Fibroblast of lung (primary cell): ENCODE measurements at regions not wholly inside any gene's neighbourhood (a gene's known extent, or its start where the extent isn't known, plus 50 kb on each side); places are given as distances from the start of the nearest gene placed in this dataset.
A peak's percentile ranks its signal among the peaks of the same experiment; 100 is the strongest.

ENCODE experiments used
- DNase-seq, 2 donors: peaks; one replicate each; pipeline versions ENCODE4 v3.0.0 to v3.0.0-alpha.2; 2010; ENCODE audit warnings: low read depth in 2 of 2
- H2AFZ ChIP-seq: 2 replicates; pipeline ENCODE4 v1.5.1; 2012; ENCODE audit warnings: low read length, control low read depth, inconsistent platforms
- H3K27ac ChIP-seq: 2 replicates; pipeline ENCODE4 v1.5.1; 2011; ENCODE audit warnings: low read length, control low read depth; ENCODE audit not compliant: insufficient read depth
- H3K27me3 ChIP-seq: 2 replicates; pipeline ENCODE4 v1.5.1; 2011; ENCODE audit warnings: mild to moderate bottlenecking, low read length; ENCODE audit not compliant: control insufficient read depth, insufficient read depth
- H3K36me3 ChIP-seq: 2 replicates; pipeline ENCODE4 v1.5.1; 2011; ENCODE audit warnings: low read length; ENCODE audit not compliant: control insufficient read depth, insufficient read depth
- H3K4me1 ChIP-seq: 2 replicates; pipeline ENCODE4 v1.5.1; 2011; ENCODE audit warnings: low read length; ENCODE audit not compliant: control insufficient read depth, insufficient read depth; ENCODE audit errors: extremely low read depth
- H3K4me2 ChIP-seq: 2 replicates; pipeline ENCODE4 v1.5.1; 2011; ENCODE audit warnings: low read length, control low read depth; ENCODE audit not compliant: insufficient read depth; ENCODE audit errors: extremely low read depth
- H3K4me3 ChIP-seq, 4 experiments: fragments of 200-600 bp in 1 of 4; sonication (generic) in 1 of 4; replicated peaks in 1 of 4; 2 replicates each; pipeline ENCODE4 v1.5.1; 2011 to 2016; ENCODE audit warnings: low read length in 4 of 4, low read depth in 3 of 4, mild to moderate bottlenecking in 3 of 4, control low read depth in 2 of 4, inconsistent platforms in 1 of 4, mixed read lengths in 1 of 4; ENCODE audit not compliant: insufficient read depth in 1 of 4; ENCODE audit errors: control extremely low read depth in 1 of 4
- H3K79me2 ChIP-seq: 2 replicates; pipeline ENCODE4 v1.5.1; 2012; ENCODE audit warnings: mild to moderate bottlenecking, low read length, inconsistent platforms; ENCODE audit not compliant: control insufficient read depth, insufficient read depth
- H3K9ac ChIP-seq: 2 replicates; pipeline ENCODE4 v1.5.1; 2011; ENCODE audit warnings: mild to moderate bottlenecking, low read length, control low read depth; ENCODE audit not compliant: insufficient read depth
- H3K9me3 ChIP-seq: 2 replicates; pipeline ENCODE4 v1.5.1; 2012; ENCODE audit warnings: low read depth, low read length; ENCODE audit not compliant: control insufficient read depth, insufficient read depth
- H4K20me1 ChIP-seq: 2 replicates; pipeline ENCODE4 v1.5.1; 2011; ENCODE audit warnings: low read length; ENCODE audit not compliant: control insufficient read depth, insufficient read depth; ENCODE audit errors: extremely low read depth
- EZH2 ChIP-seq: IDR thresholded peaks from 2 replicates; pipeline ENCODE4 v1.5.1; 2012; ENCODE audit warnings: low read length, control low read depth, mild to moderate bottlenecking; ENCODE audit errors: missing control alignments
- TF ChIP-seq, protein P1 (sequence below), 2 donors: IDR thresholded peaks in 1 of 2; conservative IDR thresholded peaks in 1 of 2; 1 replicate in 1 of 2; 2 replicates in 1 of 2; pipeline ENCODE4 v1.5.1; 2011 to 2012; ENCODE audit warnings: low read length in 2 of 2, control low read depth in 1 of 2, inconsistent platforms in 1 of 2, low read depth in 1 of 2, mild to moderate bottlenecking in 1 of 2

DNA sequence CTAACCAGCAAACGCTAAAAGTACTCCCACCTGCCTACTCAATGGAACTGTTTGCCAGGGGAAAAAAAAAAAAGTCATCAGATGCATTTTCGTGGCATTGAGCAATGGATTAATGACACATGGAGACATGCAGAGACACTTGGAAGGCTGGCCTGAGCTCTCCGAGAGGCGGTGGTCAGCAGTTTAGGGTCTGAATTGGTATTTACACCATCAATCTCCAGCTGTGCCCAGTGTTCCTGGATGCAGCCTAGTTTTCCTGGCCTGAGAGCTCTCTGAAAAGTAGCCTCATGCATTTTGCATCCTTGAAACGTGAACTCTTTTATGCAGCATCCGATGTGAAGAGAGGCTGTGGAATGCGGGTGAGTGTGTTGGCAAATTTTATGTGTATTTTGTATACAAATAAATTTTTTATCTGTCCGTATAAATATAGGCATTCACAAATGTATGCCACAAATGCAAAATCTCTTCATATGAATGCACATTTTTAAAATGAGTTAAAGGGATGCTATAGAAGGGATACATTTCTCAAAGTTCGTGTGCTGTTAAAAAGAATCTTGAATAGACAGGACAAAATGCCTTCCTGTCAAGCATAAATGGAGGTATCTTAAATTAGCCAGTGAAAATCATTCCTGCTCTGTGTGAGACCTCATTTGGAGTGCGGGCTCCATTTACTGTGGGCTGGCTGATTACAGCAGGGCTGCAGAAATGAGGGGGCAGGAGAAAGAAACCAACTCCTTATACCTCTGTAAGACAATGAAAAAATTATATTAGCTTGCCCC is 137.7 kb upstream of the PFKP start:
- TF ChIP-seq EZH2: no peak
- TF ChIP-seq, protein P1, sequence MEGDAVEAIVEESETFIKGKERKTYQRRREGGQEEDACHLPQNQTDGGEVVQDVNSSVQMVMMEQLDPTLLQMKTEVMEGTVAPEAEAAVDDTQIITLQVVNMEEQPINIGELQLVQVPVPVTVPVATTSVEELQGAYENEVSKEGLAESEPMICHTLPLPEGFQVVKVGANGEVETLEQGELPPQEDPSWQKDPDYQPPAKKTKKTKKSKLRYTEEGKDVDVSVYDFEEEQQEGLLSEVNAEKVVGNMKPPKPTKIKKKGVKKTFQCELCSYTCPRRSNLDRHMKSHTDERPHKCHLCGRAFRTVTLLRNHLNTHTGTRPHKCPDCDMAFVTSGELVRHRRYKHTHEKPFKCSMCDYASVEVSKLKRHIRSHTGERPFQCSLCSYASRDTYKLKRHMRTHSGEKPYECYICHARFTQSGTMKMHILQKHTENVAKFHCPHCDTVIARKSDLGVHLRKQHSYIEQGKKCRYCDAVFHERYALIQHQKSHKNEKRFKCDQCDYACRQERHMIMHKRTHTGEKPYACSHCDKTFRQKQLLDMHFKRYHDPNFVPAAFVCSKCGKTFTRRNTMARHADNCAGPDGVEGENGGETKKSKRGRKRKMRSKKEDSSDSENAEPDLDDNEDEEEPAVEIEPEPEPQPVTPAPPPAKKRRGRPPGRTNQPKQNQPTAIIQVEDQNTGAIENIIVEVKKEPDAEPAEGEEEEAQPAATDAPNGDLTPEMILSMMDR (conservative IDR thresholded peaks at IDR 0.05 in 1 of 2, IDR thresholded peaks at IDR 0.05 in 1 of 2; ENCODE audit: low read depth in 1 of 2, low read length in 2 of 2): no peak

DNA sequence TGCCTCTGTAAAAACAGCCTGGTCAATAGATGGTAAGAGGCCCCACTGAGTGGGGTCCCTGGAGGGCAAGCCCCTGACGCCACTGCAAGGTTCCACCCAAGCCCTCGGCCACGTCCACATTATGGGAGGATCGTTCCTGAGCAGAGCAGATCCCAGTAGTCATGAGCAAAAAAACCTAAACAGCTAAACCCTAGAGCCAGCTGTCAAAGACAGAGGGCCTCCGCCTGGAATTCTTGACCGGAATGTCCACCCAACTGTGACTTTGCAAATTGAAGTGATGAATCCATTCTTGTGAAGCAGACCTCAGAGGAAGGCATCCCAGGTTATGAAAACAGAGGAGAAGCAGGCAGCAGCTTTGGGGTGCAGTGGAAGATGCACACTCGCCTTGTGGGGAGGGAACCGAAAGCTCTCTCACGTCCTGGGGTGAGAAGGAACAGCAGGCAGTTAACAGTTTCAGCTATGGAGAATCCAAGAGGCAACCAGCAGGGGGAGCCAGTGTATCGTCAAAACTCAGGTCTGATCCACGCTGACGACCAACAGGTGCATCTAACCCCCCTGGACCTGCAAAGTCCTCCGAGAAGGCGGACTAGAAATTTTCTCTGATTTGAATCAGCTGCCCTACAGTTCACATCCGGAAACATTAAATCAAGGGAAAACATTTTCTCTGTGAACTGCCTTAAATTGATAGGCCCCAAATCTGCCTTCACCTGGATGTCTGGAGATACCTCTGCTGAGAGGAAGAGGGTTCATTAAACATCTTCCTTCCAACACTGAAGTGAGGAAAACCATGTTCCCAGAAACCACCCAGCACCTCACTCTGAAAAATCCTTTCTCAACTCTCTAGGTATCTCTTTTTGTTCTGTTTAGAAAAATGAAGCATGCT is 139.1 kb upstream of the PFKP start:
- no peak overlapping the region for H2AFZ ChIP-seq
- H3K36me3 ChIP-seq: no peaks in the 10 kb centered on the region
- peak overlapping the region; percentile 68 for H3K4me2 ChIP-seq
- no peaks in the 10 kb centered on the region for H3K4me1 ChIP-seq
- TF ChIP-seq EZH2: no peak
- TF ChIP-seq, protein P1 (conservative IDR thresholded peaks at IDR 0.05 in 1 of 2, IDR thresholded peaks at IDR 0.05 in 1 of 2; ENCODE audit: low read depth in 1 of 2, low read length in 2 of 2): peak; percentile 76 to 78
- H3K27me3 ChIP-seq: peaks cover 2% of the 10 kb centered on the region
- H3K9me3 ChIP-seq: no peaks in the 10 kb centered on the region
- peak overlapping the region in 1 of 4 experiments; percentile 23 for H3K4me3 ChIP-seq
- H3K27ac ChIP-seq: no peak overlapping the region
- peak; percentile 44 to 64 for DNase-seq
- no peaks in the 10 kb centered on the region for H3K79me2 ChIP-seq
- H4K20me1 ChIP-seq: no peaks in the 10 kb centered on the region
- no peak overlapping the region for H3K9ac ChIP-seq

More for the DNA sequence above, 137.7 kb upstream of the PFKP start:
- no peak overlapping the region for H3K27ac ChIP-seq
- H3K36me3 ChIP-seq: no peaks in the 10 kb centered on the region
- H3K9ac ChIP-seq: no peak overlapping the region
- no peaks in the 10 kb centered on the region for H4K20me1 ChIP-seq
- no peak overlapping the region for H2AFZ ChIP-seq
- no peaks in the 10 kb centered on the region for H3K79me2 ChIP-seq
- no peak for DNase-seq
- no peaks in the 10 kb centered on the region for H3K4me1 ChIP-seq
- H3K4me3 ChIP-seq: no peak overlapping the region
- H3K4me2 ChIP-seq: no peak overlapping the region
- H3K9me3 ChIP-seq: no peaks in the 10 kb centered on the region
- H3K27me3 ChIP-seq: peaks cover 2% of the 10 kb centered on the region

- no peak overlapping the region for H3K4me2 ChIP-seq
- H3K4me3 ChIP-seq: no peak overlapping the region
- no peaks in the 10 kb centered on the region for H3K36me3 ChIP-seq
- no peaks in the 10 kb centered on the region for H3K9me3 ChIP-seq
- no peak overlapping the region for H3K9ac ChIP-seq
- H4K20me1 ChIP-seq: no peaks in the 10 kb centered on the region
- no peak for TF ChIP-seq EZH2
- TF ChIP-seq, protein P1 (conservative IDR thresholded peaks at IDR 0.05 in 1 of 2, IDR thresholded peaks at IDR 0.05 in 1 of 2; ENCODE audit: low read depth in 1 of 2, low read length in 2 of 2): no peak
- peaks cover 2% of the 10 kb centered on the region for H3K27me3 ChIP-seq
- DNase-seq: no peak
- H2AFZ ChIP-seq: no peak overlapping the region
- no peaks in the 10 kb centered on the region for H3K79me2 ChIP-seq
- no peak overlapping the region for H3K27ac ChIP-seq
- no peaks in the 10 kb centered on the region for H3K4me1 ChIP-seq
These were observed 140.3 kb upstream of the PFKP start for GRCh38 chr10:2926918-2927660.
